ENCODE measurements at regions not wholly inside any gene's neighbourhood (a gene's known extent, or its start where the extent isn't known, plus 50 kb on each side); places are given as distances from the start of the nearest gene placed in this dataset.

GRCh38 chr1:96971439-96971838 lies 249.9 kb downstream of the PTBP2 start:
- TF ChIP-seq ZSCAN30 (tag by site-specific recombination; IDR thresholded peaks at IDR 0.05), result no peak
- TF ChIP-seq CTCF (tag by site-specific recombination; IDR thresholded peaks at IDR 0.05), result no peak
- no peak for TF ChIP-seq YY1 (tag by site-specific recombination; IDR thresholded peaks at IDR 0.05)
- TF ChIP-seq REST (tag by site-specific recombination; IDR thresholded peaks at IDR 0.05), result no peak
- TF ChIP-seq ZNF302 (tag by site-specific recombination; IDR thresholded peaks at IDR 0.05; ENCODE audit: low read depth), result no peak
- no peak for TF ChIP-seq SALL2 (tag by site-specific recombination; IDR thresholded peaks at IDR 0.05; ENCODE audit: borderline replicate concordance)
- no peak for TF ChIP-seq KLF9 (tag by site-specific recombination; IDR thresholded peaks at IDR 0.05; ENCODE audit: low read depth)
- no peak for TF ChIP-seq SCRT1 (tag by site-specific recombination; IDR thresholded peaks at IDR 0.05; ENCODE audit: borderline replicate concordance)
- TF ChIP-seq HOXC10 (CRISPR knock-in tag; IDR thresholded peaks at IDR 0.05), result no peak
- no peak for TF ChIP-seq ZNF274 (IDR thresholded peaks at IDR 0.05; ENCODE audit: low read length)
- no peak for TF ChIP-seq ZNF274 (tag by site-specific recombination; IDR thresholded peaks at IDR 0.05; ENCODE audit: borderline replicate concordance)
- no peak for TF ChIP-seq OSR2 (tag by site-specific recombination; IDR thresholded peaks at IDR 0.05)
- no peak for TF ChIP-seq TRIM28 (IDR thresholded peaks at IDR 0.05; ENCODE audit: borderline replicate concordance, low read length)

Measured in HEK293 (cell line).